GM19397 (cell line): ENCODE measurements at regions not wholly inside any gene's neighbourhood (a gene's known extent, or its start where the extent isn't known, plus 50 kb on each side); places are given as distances from the start of the nearest gene placed in this dataset.

ENCODE experiments used
- ATAC-seq: cut with Tn5 transposase; IDR thresholded peaks from one replicate; pipeline ENCODE4 v1.9.1; 2021; ENCODE audit warnings: mild to moderate bottlenecking, moderate library complexity; ENCODE audit not compliant: unreplicated experiment

DNA sequence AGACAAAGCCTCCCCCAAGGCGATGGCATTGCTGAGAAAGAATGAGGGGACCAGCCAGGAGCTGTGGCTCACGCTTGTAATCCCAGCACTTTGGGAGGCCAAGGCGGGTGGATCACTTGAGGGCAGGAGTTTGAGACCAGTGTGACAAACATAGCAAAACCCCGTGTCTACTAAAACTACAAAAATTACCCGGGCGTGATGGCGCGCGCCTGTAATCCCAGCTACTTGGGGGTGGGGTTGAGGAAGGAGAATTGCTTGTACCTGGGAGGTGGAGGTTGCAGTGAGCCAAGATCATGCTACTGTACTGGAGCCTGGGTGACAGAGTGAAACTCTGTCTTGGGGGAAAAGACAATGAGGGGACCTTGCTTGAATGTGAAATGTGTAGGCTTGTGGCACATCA, 402.4 kb upstream of the C2CD4B start:
- ATAC-seq, result no peak

- no peak for ATAC-seq
These were observed 402.9 kb upstream of the C2CD4B start for GRCh38 chr15:62568004-62568403.

GRCh38 chr15:62568702-62569101, 403.6 kb upstream of the C2CD4B start:
- no peak for ATAC-seq

GRCh38 chr15:62569460-62570404, 404.6 kb upstream of the C2CD4B start:
- no peak for ATAC-seq

DNA sequence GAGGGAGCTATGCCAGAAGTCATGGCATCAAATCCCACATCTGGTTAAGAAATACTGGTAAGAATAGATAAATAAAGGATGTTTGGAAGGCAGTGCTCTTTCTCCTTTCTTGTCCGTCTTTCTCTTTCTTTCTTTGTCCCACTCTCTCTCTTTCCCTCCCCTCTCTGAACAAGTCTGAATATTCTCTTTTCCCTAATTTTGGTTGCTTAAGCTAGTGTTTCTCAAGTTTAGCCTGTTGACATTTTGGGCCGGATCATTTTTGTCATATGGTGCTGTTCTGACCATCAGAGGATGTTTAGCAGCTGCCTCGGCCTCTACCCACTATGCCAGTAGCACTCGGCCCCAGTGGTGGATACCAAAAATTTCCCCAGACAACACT, 405.3 kb upstream of the C2CD4B start:
- no peak for ATAC-seq

DNA sequence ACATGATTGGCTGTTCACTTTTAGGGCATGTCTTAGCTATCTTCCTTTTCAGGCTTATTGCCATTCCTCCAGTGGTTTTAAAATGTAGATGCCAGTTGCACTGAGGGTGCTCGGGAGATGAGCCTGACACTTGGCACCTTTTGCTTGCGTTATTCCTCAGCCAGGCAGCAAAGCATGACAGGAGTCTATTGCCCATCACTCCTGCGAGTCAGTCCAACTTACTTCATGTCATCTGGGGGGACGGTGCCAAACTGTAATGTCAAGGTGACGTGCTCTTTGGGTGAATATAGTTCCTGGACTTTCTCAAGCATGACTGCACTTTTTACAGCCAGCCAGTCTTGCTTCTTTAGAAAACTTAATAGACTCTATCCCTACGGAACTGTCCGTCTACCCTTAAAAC, 406.0 kb upstream of the C2CD4B start:
- no peak for ATAC-seq

GRCh38 chr15:62572797-62573196, 407.7 kb upstream of the C2CD4B start:
- no peak for ATAC-seq

DNA sequence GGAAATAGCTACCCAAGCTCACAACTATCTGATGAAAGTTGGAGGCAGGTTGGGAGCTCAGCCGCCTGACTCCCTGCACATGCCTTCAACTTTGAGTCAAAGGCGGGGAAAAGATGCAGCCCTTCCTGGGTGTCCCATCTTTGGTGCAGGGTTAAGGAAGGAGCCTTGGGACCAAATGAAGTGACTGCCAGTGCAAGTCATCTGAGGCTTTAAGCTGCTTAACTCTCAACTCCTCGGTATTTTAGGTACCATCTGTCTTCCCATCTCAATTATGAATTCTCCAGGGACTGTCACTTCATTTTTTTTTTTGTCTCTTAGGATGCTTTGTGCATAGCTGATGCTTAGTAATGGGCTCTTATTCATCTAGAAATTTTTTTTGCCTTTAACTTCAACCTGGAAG, 408.8 kb upstream of the C2CD4B start:
- no peak for ATAC-seq

DNA sequence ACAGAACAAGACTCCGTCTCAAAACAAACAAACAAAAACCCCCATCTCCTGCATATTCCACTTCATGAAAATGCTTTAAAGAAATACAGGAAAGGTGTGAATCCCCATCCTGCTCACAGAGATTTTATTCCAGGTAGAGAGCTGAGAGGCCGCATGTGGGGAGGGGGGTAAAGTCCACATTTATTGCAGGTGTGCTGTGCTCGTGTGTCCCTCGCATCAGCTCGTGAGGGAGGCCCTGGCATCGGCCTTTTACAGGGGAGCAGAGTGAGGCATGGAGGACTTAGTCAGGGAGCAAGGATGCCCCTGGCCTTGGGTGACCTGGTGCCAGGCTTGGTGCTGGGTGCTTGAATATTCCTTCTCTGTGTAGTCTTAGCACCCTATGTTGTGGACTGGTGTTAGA, 413.5 kb upstream of the C2CD4B start:
- no peak for ATAC-seq

- no peak for ATAC-seq
These were observed 413.9 kb upstream of the C2CD4B start for GRCh38 chr15:62578960-62579359.

- ATAC-seq, result no peak
These were observed 414.8 kb upstream of the C2CD4B start for GRCh38 chr15:62579842-62580241.

DNA sequence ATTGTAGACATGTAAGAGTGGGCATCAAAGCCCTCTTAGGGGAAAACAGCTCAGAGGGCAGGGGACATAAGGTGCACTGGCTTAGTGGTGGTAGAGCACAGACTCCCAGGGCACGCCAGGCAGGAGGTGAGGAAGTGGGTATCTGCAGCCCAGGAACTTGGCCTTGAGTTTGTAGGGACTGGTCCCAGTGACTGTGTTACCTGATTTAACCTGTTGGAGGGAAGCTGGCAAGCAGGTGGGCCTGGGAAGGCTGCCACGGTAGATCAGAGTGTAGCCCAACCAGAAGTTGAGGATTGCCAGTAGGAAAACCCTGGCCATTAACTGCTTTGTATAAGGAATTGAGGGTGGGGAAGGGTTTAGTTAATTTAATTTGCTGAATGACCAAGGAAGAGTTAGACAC, 417.5 kb upstream of the C2CD4B start:
- ATAC-seq, result no peak

DNA sequence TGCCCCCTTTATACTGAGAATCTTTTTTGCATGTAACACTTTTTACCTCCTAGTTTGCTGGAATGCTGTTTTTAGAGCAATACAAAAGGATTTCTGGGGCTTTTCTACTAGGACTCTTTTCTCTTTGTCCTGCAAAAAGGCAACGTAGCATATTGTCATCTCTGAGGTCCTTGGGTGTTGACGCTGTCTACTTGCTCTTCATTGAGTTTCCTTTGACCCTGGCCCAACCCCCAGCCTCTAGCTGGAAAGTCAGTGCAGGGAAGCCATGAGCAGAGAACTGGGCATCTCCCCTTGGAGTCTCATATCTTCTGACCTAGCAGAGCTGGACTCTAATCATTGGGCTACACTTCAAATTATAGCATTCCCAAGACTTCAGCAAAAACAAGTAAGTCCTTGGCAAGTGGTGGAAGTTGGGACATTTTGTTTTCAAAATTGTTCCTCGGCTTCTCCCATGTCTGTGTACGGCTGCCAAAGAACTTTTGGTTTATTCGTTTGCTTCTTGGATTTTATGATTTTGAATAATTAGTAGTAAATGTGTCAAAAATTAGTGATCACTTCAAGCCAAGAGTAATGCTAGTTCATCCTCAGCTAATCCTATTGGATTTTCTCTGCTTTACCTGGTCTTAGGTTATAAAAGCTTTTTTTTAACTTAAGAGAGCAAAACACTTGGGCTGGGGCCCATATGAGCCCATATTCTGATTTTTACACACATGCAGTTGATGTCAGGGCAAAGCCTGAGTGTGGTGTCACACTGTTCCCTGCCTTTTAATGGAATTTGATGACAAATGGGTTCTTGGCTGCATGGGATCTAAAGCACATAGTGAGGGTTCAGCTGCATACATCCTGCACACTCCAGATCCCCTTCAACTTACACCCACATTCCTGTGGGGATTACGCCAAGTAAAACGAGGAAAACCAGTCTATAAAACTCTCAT, 419.5 kb upstream of the C2CD4B start:
- no peak for ATAC-seq

DNA sequence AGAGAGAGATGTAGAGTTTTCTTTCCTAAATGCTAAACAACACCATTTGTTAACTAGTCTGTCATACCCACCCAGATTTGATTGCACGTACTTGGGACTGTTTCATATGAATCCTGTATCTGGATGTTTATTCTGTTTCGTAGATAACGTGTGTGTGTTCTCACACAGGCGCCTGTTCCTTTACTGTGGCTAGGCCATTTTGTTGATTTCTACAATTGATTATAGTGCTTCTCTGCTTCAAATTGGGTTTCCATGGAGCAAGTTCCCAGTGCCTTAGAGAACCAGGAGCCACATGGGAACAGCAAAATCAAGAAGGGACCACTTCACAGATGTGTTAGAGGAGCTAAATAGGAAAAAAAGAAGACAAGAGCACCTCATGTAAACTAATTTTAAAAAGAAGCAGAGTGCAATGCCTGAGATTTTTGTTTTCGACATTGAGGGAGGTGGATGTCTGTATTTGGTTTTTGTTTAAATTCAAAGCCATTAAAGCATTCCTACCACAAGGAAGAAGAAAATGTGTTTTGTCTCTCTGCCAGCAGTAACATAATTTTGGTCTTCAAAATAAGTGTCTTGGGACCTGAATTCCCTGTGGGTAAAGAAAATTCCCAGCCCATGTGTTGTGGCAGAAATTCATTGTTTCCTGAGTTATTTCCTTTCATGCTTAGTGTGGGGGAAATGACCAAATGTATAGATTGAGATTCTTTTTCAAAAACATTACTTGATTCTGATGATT, 424.0 kb upstream of the C2CD4B start:
- ATAC-seq, result no peak

- no peak for ATAC-seq
These were observed 427.1 kb upstream of the C2CD4B start for GRCh38 chr15:62591842-62592838.

- ATAC-seq, result no peak
These were observed 427.8 kb upstream of the C2CD4B start for GRCh38 chr15:62592920-62593319.

GRCh38 chr15:62593681-62594399, 428.8 kb upstream of the C2CD4B start:
- no peak for ATAC-seq

DNA sequence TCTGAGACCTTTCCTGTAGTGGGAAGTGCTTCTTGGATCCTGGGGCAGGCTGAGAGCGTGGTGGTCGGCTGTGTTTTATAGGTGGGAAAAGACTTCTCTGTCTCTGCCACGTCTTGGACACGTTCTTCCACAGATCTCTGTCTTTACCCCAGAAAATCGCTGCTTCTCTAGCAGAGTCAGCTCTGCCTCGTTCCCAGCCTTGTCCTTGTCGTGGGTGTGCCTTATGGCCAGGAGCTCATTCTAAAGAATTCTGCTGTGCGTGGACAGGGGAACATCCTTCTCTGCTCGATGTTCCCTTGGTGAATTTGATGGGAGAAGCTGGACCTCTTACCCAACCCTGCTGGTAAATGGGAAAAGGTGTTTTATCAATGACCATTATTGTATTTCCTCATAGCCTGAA, 433.1 kb upstream of the C2CD4B start:
- no peak for ATAC-seq
